GM12878 (cell line): ENCODE measurements at regions not wholly inside any gene's neighbourhood (a gene's known extent, or its start where the extent isn't known, plus 50 kb on each side); places are given as distances from the start of the nearest gene placed in this dataset.

ENCODE experiments used
- ATAC-seq: fragments of 200-7000 bp; cut with Tn5 transposase; 3 replicates; pipeline ENCODE4 v1.9.1; 2020; ENCODE audit warnings: mild to moderate bottlenecking, moderate library complexity
- BruUV-seq: library from RNA; stranded (reverse); fragments of 400-500 nt; replicated peaks from 2 replicates; lab custom pipeline; 2021; lab: Mats Ljungman, UMichigan
- CTCF ChIA-PET: fragments of 300-600 bp; sonication (Branson Sonifier 250); formaldehyde crosslinking; extraction: SDS; loops from one replicate; lab custom pipeline; 2021; ENCODE audit warnings: inconsistent platforms; lab: Yijun Ruan, JAX
- POLR2A ChIA-PET: fragments of 350-600 bp; formaldehyde crosslinking; extraction: SDS; loops from one replicate; lab custom pipeline; 2021; ENCODE audit warnings: inconsistent platforms; lab: Charles Lee
- RAD21 ChIA-PET: fragments of 300-600 bp; sonication (Branson Sonifier 250); formaldehyde crosslinking; loops from one replicate; lab custom pipeline; 2023; ENCODE audit warnings: antibody characterized with exemption; ENCODE audit not compliant: unreplicated experiment; lab: Charles Lee
- SMC1A ChIA-PET: fragments of 300-600 bp; sonication (Branson Sonifier 250); formaldehyde crosslinking; loops from one replicate; lab custom pipeline; 2023; ENCODE audit not compliant: unreplicated experiment, uncharacterized antibody; lab: Charles Lee
- DNase-seq: peaks from one replicate; pipeline ENCODE4 v3.0.0-alpha.2; 2011; ENCODE audit warnings: low read depth, low spot score
- FAIRE-seq: peaks from 3 replicates; lab custom pipeline; 2011; peaks lifted over from hg19 to GRCh38; lab: Jason Lieb, UNC
- H2AFZ ChIP-seq: 2 replicates; pipeline ENCODE4 v1.6.0; 2011; ENCODE audit warnings: low read depth, low read length, control low read depth; ENCODE audit not compliant: control insufficient read depth
- H3K27ac ChIP-seq: 2 replicates; pipeline ENCODE4 v1.5.1; 2011; ENCODE audit warnings: control low read depth; ENCODE audit not compliant: control insufficient read depth, insufficient read depth
- H3K27me3 ChIP-seq, 2 experiments: replicated peaks in 1 of 2; 2 replicates each; pipeline versions ENCODE4 v1.6.0 to v1.6.1; 2011; ENCODE audit warnings: low read length in 1 of 2; ENCODE audit not compliant: control insufficient read depth in 2 of 2, insufficient read depth in 2 of 2
- H3K36me3 ChIP-seq, 2 experiments: 2 replicates each; pipeline ENCODE4 v1.5.1; 2011; ENCODE audit warnings: low read length in 1 of 2; ENCODE audit not compliant: control insufficient read depth in 2 of 2, insufficient read depth in 2 of 2
- H3K4me1 ChIP-seq: 2 replicates; pipeline ENCODE4 v1.6.1; 2011; ENCODE audit warnings: mild to moderate bottlenecking, low read length, moderate library complexity, mixed read lengths; ENCODE audit not compliant: control insufficient read depth, insufficient read depth
- H3K4me2 ChIP-seq: 2 replicates; pipeline ENCODE4 v1.6.0; 2011; ENCODE audit warnings: control low read depth; ENCODE audit not compliant: control insufficient read depth, insufficient read depth
- H3K4me3 ChIP-seq: fragments of 200-600 bp; sonication (generic); 2 replicates; pipeline ENCODE4 v1.5.1; 2016
- H3K79me2 ChIP-seq: 2 replicates; pipeline ENCODE4 v1.6.0; 2011; ENCODE audit warnings: low read length; ENCODE audit not compliant: control insufficient read depth, insufficient read depth
- H3K9ac ChIP-seq: 2 replicates; pipeline ENCODE4 v1.8.0; 2011; ENCODE audit warnings: low read length, control low read depth, mixed read lengths; ENCODE audit not compliant: control insufficient read depth, insufficient read depth
- H3K9me3 ChIP-seq: replicated peaks from 3 replicates; pipeline ENCODE4 v1.5.1; 2011; ENCODE audit warnings: mild to moderate bottlenecking, low read length; ENCODE audit not compliant: control insufficient read depth, insufficient read depth
- H4K20me1 ChIP-seq: 2 replicates; pipeline ENCODE4 v1.6.0; 2011; ENCODE audit not compliant: control insufficient read depth, insufficient read depth
- BRCA1 ChIP-seq: IDR thresholded peaks from 2 replicates; pipeline ENCODE4 v1.6.1; 2011; ENCODE audit warnings: low read depth, low read length, improper control_type of control experiment
- CREM ChIP-seq: IDR thresholded peaks from 2 replicates; pipeline ENCODE4 v1.6.1; 2014; ENCODE audit warnings: antibody characterized with exemption, low read depth
- EP300 ChIP-seq, 2 experiments: fragments of 150-350 bp in 1 of 2; IDR thresholded peaks; 2 replicates each; pipeline ENCODE4 v1.6.1; 2011 to 2012; ENCODE audit warnings: low read depth in 2 of 2, low read length in 2 of 2, borderline replicate concordance in 1 of 2, improper control_type of control experiment in 1 of 2, inconsistent platforms in 1 of 2; ENCODE audit not compliant: control insufficient read depth in 1 of 2
- LARP7 ChIP-seq: fragments of 450-650 bp; IDR thresholded peaks from 2 replicates; pipeline ENCODE4 v1.6.1; 2017; ENCODE audit warnings: mild to moderate bottlenecking
- NBN ChIP-seq: fragments of 450-650 bp; IDR thresholded peaks from 2 replicates; pipeline ENCODE4 v1.6.1; 2016
- POLR2AphosphoS2 ChIP-seq: IDR thresholded peaks from 2 replicates; pipeline ENCODE4 v1.6.1; 2011; ENCODE audit warnings: low read depth, mild to moderate bottlenecking, low read length, improper control_type of control experiment, moderate library complexity
- RCOR1 ChIP-seq: conservative IDR thresholded peaks from 2 replicates; pipeline ENCODE4 v1.6.1; 2012; ENCODE audit warnings: low read depth, low read length, improper control_type of control experiment
- SP1 ChIP-seq: IDR thresholded peaks from one replicate; pipeline ENCODE4 v1.6.1; 2011; ENCODE audit warnings: low read depth, low read length
- SPI1 ChIP-seq: IDR thresholded peaks from 2 replicates; pipeline ENCODE4 v1.6.1; 2011; ENCODE audit warnings: low read depth, mild to moderate bottlenecking, low read length, moderate library complexity, borderline replicate concordance; ENCODE audit not compliant: insufficient read depth
- SUZ12 ChIP-seq: fragments of 200-600 bp; sonication (generic); IDR thresholded peaks from one replicate; pipeline ENCODE4 v1.6.1; 2018; ENCODE audit warnings: antibody characterized with exemption, mild to moderate bottlenecking; ENCODE audit not compliant: unreplicated experiment
- TCF7 ChIP-seq: IDR thresholded peaks from 2 replicates; pipeline ENCODE4 v1.6.1; 2014; ENCODE audit warnings: antibody characterized with exemption, borderline replicate concordance
- WGBS: methylation state at CpG from one replicate; pipeline ENCODE4 v1.1.6; 2016; ENCODE audit warnings: low lambda C conversion rate; ENCODE audit not compliant: insufficient replicate concordance, insufficient coverage; ENCODE audit errors: missing lambda C conversion rate; 5-methylcytosine and 5-hydroxymethylcytosine counted together
- in situ Hi-C: fragments of 300-500 bp; cut with MboI; formaldehyde crosslinking; loops from 9 replicates; pipeline ENCODE4 v1.14.3; 2018; ENCODE audit warnings: mixed read lengths
- intact Hi-C: fragments of 100-400 bp; cut with micrococcal nuclease; formaldehyde crosslinking; loops from one replicate; pipeline ENCODE4 v1.14.2; 2022; ENCODE audit not compliant: unreplicated experiment
- TF ChIP-seq, protein P1 (sequence below): fragments of 450-650 bp; IDR thresholded peaks from 2 replicates; pipeline ENCODE4 v1.6.1; 2018; ENCODE audit warnings: mild to moderate bottlenecking, low read depth, moderate library complexity; ENCODE audit not compliant: partially characterized antibody
- TF ChIP-seq, protein P2 (sequence below): fragments of 450-650 bp; formaldehyde crosslinking; IDR thresholded peaks from 2 replicates; pipeline ENCODE4 v1.4.0; 2022; ENCODE audit warnings: mild to moderate bottlenecking, moderate library complexity

DNA sequence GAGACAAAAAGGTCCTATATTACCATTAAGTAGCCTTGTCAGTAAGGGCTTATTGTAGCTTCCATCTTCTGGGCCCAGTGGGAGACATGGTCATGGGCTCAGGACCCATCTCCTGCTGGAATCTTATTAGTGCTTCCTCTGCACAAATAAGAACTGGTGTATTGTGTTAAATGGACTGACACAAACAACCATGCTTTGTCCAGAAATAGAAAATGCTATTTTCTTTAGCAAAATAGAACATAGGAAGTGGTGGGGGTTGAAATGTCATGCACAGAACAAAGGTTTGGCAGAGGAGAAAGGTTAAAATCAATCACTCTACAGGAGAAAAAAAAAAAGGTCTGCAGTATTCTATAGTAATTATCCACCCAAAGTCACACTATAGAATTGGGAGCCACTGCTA lies 252.2 kb downstream of the ELAVL2 start:
- in situ Hi-C loops = no loop called here
- SMC1A ChIA-PET = interaction anchor here (0.7 to 1.0 kb wide), 3 partner anchors 9 to 50 kb away, joined by 3 to 4 read pairs (median 3); no protein-coding TSS in a partner anchor
- TF ChIP-seq SPI1 (no peak), SUZ12 (no peak), CREM (no peak), TCF7 (no peak), POLR2AphosphoS2 (no peak), NBN (no peak), BRCA1 (no peak)

DNA sequence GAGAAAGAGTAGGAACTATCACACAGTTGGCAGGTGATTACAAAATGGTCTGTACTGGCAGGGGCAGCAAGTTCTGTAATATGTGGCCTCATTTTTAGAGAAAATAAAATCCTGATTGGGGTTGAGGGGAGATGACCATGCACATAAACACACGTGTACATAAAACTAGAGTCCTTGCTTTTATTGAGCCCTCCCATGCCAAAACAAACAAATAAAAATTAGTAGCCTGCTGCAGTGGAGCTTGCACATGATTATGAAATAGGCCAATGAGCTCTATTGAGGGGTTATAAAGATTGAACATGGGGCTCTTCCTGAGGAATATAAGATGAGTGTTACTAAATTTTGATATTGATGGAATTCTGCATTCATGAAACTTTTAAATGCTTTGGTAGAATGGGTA lies 248.4 kb downstream of the ELAVL2 start:
- DNase-seq = no peak
- TF ChIP-seq, protein P1, sequence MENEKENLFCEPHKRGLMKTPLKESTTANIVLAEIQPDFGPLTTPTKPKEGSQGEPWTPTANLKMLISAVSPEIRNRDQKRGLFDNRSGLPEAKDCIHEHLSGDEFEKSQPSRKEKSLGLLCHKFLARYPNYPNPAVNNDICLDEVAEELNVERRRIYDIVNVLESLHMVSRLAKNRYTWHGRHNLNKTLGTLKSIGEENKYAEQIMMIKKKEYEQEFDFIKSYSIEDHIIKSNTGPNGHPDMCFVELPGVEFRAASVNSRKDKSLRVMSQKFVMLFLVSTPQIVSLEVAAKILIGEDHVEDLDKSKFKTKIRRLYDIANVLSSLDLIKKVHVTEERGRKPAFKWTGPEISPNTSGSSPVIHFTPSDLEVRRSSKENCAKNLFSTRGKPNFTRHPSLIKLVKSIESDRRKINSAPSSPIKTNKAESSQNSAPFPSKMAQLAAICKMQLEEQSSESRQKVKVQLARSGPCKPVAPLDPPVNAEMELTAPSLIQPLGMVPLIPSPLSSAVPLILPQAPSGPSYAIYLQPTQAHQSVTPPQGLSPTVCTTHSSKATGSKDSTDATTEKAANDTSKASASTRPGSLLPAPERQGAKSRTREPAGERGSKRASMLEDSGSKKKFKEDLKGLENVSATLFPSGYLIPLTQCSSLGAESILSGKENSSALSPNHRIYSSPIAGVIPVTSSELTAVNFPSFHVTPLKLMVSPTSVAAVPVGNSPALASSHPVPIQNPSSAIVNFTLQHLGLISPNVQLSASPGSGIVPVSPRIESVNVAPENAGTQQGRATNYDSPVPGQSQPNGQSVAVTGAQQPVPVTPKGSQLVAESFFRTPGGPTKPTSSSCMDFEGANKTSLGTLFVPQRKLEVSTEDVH = no peak
- TF ChIP-seq EP300 (IDR thresholded peaks at IDR 0.05; ENCODE audit: borderline replicate concordance in 1 of 2, control insufficient read depth in 1 of 2, low read depth in 2 of 2, low read length in 2 of 2) (no peak), RCOR1 (no peak), LARP7 (no peak), SP1 (no peak)
- TF ChIP-seq, protein P2, sequence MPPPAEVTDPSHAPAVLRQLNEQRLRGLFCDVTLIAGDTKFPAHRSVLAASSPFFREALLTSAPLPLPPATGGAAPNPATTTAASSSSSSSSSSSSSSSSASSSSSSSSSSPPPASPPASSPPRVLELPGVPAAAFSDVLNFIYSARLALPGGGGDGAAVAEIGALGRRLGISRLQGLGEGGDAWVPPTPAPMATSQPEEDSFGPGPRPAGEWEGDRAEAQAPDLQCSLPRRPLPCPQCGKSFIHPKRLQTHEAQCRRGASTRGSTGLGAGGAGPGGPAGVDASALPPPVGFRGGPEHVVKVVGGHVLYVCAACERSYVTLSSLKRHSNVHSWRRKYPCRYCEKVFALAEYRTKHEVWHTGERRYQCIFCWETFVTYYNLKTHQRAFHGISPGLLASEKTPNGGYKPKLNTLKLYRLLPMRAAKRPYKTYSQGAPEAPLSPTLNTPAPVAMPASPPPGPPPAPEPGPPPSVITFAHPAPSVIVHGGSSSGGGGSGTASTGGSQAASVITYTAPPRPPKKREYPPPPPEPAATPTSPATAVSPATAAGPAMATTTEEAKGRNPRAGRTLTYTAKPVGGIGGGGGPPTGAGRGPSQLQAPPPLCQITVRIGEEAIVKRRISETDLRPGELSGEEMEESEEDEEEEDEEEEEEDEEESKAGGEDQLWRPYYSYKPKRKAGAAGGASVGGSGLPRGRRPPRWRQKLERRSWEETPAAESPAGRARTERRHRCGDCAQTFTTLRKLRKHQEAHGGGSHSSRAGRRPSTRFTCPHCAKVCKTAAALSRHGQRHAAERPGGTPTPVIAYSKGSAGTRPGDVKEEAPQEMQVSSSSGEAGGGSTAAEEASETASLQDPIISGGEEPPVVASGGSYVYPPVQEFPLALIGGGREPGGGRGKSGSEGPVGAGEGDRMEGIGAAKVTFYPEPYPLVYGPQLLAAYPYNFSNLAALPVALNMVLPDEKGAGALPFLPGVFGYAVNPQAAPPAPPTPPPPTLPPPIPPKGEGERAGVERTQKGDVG (CRISPR knock-in tag) = no peak
- H3K9me3 ChIP-seq = no peaks in the 10 kb centered on the region
- H3K36me3 ChIP-seq = no peaks in the 10 kb centered on the region
- ChIA-PET SMC1A (interaction anchor here (0.7 to 2.5 kb wide), 3 partner anchors 10 to 217 kb away, joined by 3 to 16 read pairs (median 3); no protein-coding TSS in a partner anchor), RAD21 (no interaction called here), CTCF (interaction anchor here (1.7 kb wide), 1 partner anchor 9 kb away, joined by 8 read pairs; no protein-coding TSS in a partner anchor), POLR2A (interaction anchor here (1.8 kb wide), 1 partner anchor 9 kb away, joined by 4 read pairs; no protein-coding TSS in a partner anchor)
- no peaks in the 10 kb centered on the region for H3K79me2 ChIP-seq
- BruUV-seq = no TSS peak
- H3K27ac ChIP-seq = no peak overlapping the region
- no peaks in the 10 kb centered on the region for H4K20me1 ChIP-seq
- H2AFZ ChIP-seq = no peak overlapping the region
- no peak overlapping the region for H3K4me2 ChIP-seq
- ATAC-seq = no peak
- no peaks in the 10 kb centered on the region for H3K27me3 ChIP-seq
- WGBS = 7% methylated on average over 1 of the region's 1 CpG
- in situ Hi-C loops (no loop called here), intact Hi-C loops (loop anchor here (5.0 kb wide), 1 partner anchor 50 kb away; no protein-coding TSS in a partner anchor)
- no peak overlapping the region for H3K4me3 ChIP-seq
- no peaks in the 10 kb centered on the region for H3K4me1 ChIP-seq
- FAIRE-seq = no peak
- no peak overlapping the region for H3K9ac ChIP-seq

More for the DNA sequence above, 252.2 kb downstream of the ELAVL2 start:
- no peak overlapping the region for H3K4me3 ChIP-seq
- no peaks in the 10 kb centered on the region for H3K9me3 ChIP-seq
- H3K4me2 ChIP-seq = no peak overlapping the region
- no peaks in the 10 kb centered on the region for H4K20me1 ChIP-seq
- no TSS peak for BruUV-seq
- ChIA-PET POLR2A (no interaction called here), CTCF (no interaction called here), RAD21 (interaction anchor here (1.6 kb wide), 1 partner anchor 13 kb away, joined by 7 read pairs; no protein-coding TSS in a partner anchor)
- no peaks in the 10 kb centered on the region for H3K27me3 ChIP-seq
- no peak overlapping the region for H3K9ac ChIP-seq
- no peak for ATAC-seq
- no peaks in the 10 kb centered on the region for H3K4me1 ChIP-seq
- no peak for DNase-seq
- no peak overlapping the region for H2AFZ ChIP-seq
- no peak for FAIRE-seq
- no peaks in the 10 kb centered on the region for H3K79me2 ChIP-seq
- no peaks in the 10 kb centered on the region for H3K36me3 ChIP-seq
- intact Hi-C loops = no loop called here
- no peak overlapping the region for H3K27ac ChIP-seq
